Coronary artery (tissue), 2 donors: ENCODE measurements at regions not wholly inside any gene's neighbourhood (a gene's known extent, or its start where the extent isn't known, plus 50 kb on each side); places are given as distances from the start of the nearest gene placed in this dataset.

Experiments
- DNase-seq: peaks from one replicate; pipeline ENCODE4 v3.0.0-alpha.2; 2017; ENCODE audit warnings: low spot score
- H3K27ac ChIP-seq, 2 donors: fragments of 200-600 bp; sonication (generic); one replicate each; pipeline ENCODE4 v1.5.1; 2016 to 2019
- H3K4me3 ChIP-seq: fragments of 200-600 bp; sonication (generic); 2 replicates; pipeline ENCODE4 v1.5.1; 2016; ENCODE audit warnings: mild to moderate bottlenecking, moderate library complexity
- TF ChIP-seq, protein P1 (sequence below): fragments of 200-600 bp; sonication (generic); IDR thresholded peaks from one replicate; pipeline ENCODE4 v1.5.1; 2019; ENCODE audit warnings: antibody characterized with exemption

DNA sequence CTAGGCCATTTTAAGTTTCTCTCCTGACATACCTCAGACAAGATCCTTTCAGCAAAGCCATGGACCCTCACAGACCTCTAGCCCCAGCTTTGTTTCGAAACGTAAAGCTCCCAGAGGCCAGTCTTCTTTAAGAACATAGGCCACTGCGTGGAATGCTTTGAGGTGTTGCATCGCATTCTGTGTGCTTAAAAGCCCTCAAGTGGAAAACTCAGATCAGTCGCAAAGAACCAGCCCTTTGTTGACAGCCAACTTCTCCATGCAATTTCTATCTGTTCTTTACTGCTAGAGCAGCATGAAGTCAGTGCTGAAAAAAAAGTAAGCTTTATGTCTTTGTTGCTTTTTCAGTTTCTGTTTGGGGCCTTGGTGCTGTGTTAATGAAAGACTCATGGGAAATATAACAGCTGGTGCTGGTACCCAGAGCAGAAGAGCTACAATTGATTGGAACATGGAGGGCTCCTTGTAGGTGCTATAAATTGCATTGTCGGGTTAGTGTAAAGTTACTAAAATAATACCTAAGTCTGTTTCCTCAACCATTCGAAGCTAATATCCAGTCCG, 142.6 kb downstream of the MAP3K7 start:
- DNase-seq = no peak
- TF ChIP-seq, protein P1, sequence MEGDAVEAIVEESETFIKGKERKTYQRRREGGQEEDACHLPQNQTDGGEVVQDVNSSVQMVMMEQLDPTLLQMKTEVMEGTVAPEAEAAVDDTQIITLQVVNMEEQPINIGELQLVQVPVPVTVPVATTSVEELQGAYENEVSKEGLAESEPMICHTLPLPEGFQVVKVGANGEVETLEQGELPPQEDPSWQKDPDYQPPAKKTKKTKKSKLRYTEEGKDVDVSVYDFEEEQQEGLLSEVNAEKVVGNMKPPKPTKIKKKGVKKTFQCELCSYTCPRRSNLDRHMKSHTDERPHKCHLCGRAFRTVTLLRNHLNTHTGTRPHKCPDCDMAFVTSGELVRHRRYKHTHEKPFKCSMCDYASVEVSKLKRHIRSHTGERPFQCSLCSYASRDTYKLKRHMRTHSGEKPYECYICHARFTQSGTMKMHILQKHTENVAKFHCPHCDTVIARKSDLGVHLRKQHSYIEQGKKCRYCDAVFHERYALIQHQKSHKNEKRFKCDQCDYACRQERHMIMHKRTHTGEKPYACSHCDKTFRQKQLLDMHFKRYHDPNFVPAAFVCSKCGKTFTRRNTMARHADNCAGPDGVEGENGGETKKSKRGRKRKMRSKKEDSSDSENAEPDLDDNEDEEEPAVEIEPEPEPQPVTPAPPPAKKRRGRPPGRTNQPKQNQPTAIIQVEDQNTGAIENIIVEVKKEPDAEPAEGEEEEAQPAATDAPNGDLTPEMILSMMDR = no peak
- H3K4me3 ChIP-seq = no peak overlapping the region
- no peak overlapping the region for H3K27ac ChIP-seq

DNA sequence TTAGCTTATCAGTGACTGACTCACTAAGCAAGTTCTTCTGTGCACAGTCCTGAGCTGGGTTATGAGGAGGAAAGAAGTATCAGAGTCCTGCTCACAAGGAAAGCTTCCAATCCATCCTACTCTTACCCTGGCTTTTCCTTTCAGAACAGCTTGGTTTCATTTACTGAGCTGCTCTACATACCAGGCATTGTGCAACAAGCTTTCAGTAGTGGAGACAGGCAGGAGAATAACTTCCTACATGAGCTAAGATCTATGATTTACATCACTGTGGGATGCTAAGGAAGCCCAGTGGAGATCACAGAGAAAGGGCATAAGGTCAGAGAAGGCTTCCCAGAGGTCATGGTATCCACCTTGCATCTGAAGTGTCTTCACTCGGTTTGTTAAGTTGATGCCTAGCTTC, 144.5 kb downstream of the MAP3K7 start:
- no peak for DNase-seq
- no peak overlapping the region for H3K27ac ChIP-seq
- H3K4me3 ChIP-seq = no peak overlapping the region
- TF ChIP-seq, protein P1 = no peak

- no peak overlapping the region for H3K27ac ChIP-seq
- H3K4me3 ChIP-seq = no peak overlapping the region
- TF ChIP-seq, protein P1 = no peak
- DNase-seq = no peak
These were observed 144.1 kb upstream of the BACH2 start for GRCh38 chr6:90440586-90441283.

DNA sequence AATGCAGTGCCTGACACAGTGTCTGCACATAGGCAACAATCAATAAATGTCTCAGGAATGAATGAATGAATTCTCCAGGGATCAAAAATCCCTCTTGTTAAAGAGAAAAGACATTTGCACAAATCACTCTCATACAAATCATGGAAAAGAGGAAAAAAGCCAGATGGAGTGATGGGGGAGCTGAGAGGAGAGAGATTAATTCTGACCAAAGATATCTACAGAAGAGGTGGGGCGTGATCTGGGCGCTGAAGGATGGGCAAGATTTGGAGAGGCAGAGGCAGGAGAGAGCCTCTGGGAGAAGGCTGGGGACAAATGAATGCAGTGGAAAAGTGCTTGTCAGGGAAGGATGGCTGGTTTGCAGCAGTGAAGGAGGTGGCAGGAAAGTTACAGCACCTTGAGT, 142.9 kb upstream of the BACH2 start:
- DNase-seq = no peak
- Histone ChIP-seq H3K4me3 (no peak overlapping the region), H3K27ac (no peak overlapping the region)
- TF ChIP-seq, protein P1 = no peak

- TF ChIP-seq, protein P1 = no peak
- DNase-seq = no peak
- H3K27ac ChIP-seq = no peak overlapping the region
- H3K4me3 ChIP-seq = no peak overlapping the region
These were observed 139.8 kb upstream of the BACH2 start for GRCh38 chr6:90436403-90436802.

GRCh38 chr6:90435207-90435899, 138.7 kb upstream of the BACH2 start:
- TF ChIP-seq, protein P1 = no peak
- Histone ChIP-seq H3K27ac (no peak overlapping the region), H3K4me3 (no peak overlapping the region)
- no peak for DNase-seq

GRCh38 chr6:90434094-90434493, 137.5 kb upstream of the BACH2 start:
- H3K4me3 ChIP-seq = no peak overlapping the region
- no peak for DNase-seq
- H3K27ac ChIP-seq = no peak overlapping the region
- TF ChIP-seq, protein P1 = no peak
